Activated naive CD4-positive, alpha-beta T cell treated with anti-CD3 and anti-CD28 coated beads, Interleukin-2, amount 50 U/mL, for 72 hours (primary cell): ENCODE measurements at regions not wholly inside any gene's neighbourhood (a gene's known extent, or its start where the extent isn't known, plus 50 kb on each side); places are given as distances from the start of the nearest gene placed in this dataset.
"Not testable (repeated sequence)": the region's sequence is repeated elsewhere in the genome, so short reads cannot be mapped to it uniquely, and the experiment has no call there.

Source experiments
- ATAC-seq, 2 donors: fragments of 150-1000 bp; cut with Tn5 transposase; 2 replicates each; pipeline ENCODE4 v1.10.0; 2021; ENCODE audit warnings: mild to moderate bottlenecking in 2 of 2, moderate library complexity in 2 of 2
- DNase-seq, 2 donors: peaks; one replicate each; pipeline ENCODE4 v3.0.0; 2021 to 2022; ENCODE audit warnings: low spot score in 2 of 2
- H3K27ac Mint-ChIP-seq, 2 donors: one replicate each; pipeline ENCODE4 v1.8.0; 2022; ENCODE audit warnings: mild to moderate bottlenecking in 2 of 2, mixed read lengths in 2 of 2
- H3K36me3 Mint-ChIP-seq, 2 donors: one replicate each; pipeline ENCODE4 v1.8.0; 2022; ENCODE audit warnings: mixed read lengths in 2 of 2
- H3K9me3 Mint-ChIP-seq, 2 donors: one replicate each; pipeline ENCODE4 v1.8.0; 2022; ENCODE audit warnings: mixed read lengths in 2 of 2

GRCh38 chr2:740322-741194, 63.4 kb upstream of the TMEM18 start:
- not testable (repeated sequence) for H3K36me3 Mint-ChIP-seq, H3K9me3 Mint-ChIP-seq
- peak overlapping the region in 1 of 2 donors; percentile 56 for H3K27ac Mint-ChIP-seq
- DNase-seq (peak; percentile 11 to 61), ATAC-seq (peak in 1 of 2 donors; percentile 63)

- DNase-seq, H3K36me3 Mint-ChIP-seq, H3K9me3 Mint-ChIP-seq: not testable (repeated sequence)
- peak overlapping the region in 1 of 2 donors; percentile 56 for H3K27ac Mint-ChIP-seq
- ATAC-seq: peak in 1 of 2 donors; percentile 55
These were observed 62.7 kb upstream of the TMEM18 start for GRCh38 chr2:739864-740321.

DNA sequence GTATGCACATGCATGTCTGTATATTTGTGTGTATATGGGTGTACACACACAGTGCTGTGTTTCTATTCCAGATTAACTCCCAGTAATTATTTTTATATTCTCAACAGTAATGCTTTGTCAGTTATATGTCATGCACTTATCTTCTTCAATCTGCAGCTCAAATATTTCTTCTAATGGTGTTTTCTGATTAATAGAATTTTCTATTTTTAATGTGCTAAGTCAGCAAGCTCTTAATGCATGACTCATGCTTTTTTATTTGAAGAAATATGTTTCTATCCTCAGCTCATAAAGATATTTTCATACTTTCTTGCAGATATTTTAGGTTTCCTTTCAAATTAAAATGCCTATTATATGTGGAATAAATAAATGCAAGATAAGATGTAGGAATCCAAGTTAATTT, 59.7 kb upstream of the TMEM18 start:
- DNase-seq: no peak
- Mint-ChIP-seq H3K9me3 (no peaks in the 10 kb centered on the region), H3K36me3 (no peaks in the 10 kb centered on the region), H3K27ac (no peak overlapping the region)
- ATAC-seq: no peak

DNA sequence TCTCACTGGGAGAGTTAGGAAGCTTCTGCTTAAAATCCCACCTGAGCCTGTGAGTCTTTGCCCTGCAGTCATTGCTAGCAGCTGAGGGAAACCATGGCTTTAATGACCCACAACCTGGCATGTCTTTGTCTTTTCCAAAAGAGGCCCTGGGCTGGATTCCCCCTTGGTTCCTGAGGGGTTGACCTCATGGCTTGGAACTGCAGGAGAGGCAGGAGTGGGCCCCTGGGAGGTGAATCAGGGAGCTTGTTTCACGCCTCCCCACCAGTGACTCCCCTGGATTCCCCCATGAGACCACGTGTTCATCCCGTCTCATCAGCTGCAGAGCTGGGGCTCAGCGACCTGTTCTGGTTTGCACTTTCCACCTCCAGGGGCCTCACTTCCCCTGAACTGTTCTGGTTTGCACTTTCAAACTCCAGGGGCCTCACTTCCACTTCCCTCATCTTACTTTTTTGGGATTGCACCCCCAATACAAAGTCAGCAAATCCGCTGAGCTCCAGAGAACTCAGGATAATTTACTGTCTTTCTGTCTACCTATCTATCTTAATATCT, 58.5 kb upstream of the TMEM18 start:
- Mint-ChIP-seq H3K9me3 (no peaks in the 10 kb centered on the region), H3K36me3 (no peaks in the 10 kb centered on the region), H3K27ac (no peak overlapping the region)
- DNase-seq: no peak
- ATAC-seq: no peak

DNA sequence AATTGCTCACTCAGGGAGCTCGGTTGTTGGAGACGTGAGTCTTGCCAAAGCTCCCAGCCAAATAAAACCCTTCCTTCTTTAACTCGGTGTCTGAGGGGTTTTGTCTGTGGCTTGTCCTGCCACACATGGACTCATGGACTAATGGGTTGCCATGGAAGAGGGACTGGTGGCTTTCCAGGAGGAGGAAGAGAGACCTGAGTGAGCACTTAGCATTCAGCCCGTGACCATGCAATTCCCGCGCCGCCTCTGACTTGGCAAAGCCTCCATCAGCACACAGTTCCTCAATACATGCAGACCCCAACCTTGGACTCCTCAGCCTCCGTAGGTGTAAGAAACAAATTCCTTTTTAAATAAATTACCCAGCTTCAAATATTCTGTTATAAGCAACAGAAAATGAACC, 57.3 kb upstream of the TMEM18 start:
- ATAC-seq (no peak), DNase-seq (no peak)
- no peaks in the 10 kb centered on the region for H3K9me3 Mint-ChIP-seq
- no peaks in the 10 kb centered on the region for H3K36me3 Mint-ChIP-seq
- H3K27ac Mint-ChIP-seq: no peak overlapping the region

- Mint-ChIP-seq H3K9me3 (no peaks in the 10 kb centered on the region), H3K27ac (no peak overlapping the region), H3K36me3 (no peaks in the 10 kb centered on the region)
- ATAC-seq (no peak), DNase-seq (no peak)
These were observed 56.3 kb upstream of the TMEM18 start for GRCh38 chr2:733495-733894.

GRCh38 chr2:733001-733400, 55.8 kb upstream of the TMEM18 start:
- ATAC-seq: no peak
- Mint-ChIP-seq H3K27ac (no peak overlapping the region), H3K9me3 (no peaks in the 10 kb centered on the region), H3K36me3 (no peaks in the 10 kb centered on the region)
- DNase-seq: no peak

DNA sequence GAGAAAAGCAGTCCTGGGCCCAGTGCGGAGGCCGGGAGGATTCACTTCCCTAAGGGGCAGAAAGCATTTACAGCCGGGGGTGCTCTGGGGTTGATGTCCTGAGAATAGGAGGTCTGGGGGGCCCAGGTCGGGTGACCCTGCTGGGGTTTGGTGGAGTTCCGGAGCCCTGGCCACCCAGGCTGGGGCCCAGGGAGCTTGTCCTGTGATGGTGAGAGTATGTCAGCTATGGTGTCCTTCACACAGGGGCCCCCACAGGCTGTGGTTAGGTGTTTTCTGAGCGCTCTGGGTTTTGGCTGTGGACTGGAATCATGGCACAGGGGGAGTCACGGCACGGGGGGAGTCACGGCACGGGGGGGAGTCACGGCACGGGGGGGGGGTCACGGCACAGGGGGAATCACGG, 54.5 kb upstream of the TMEM18 start:
- DNase-seq (no peak), ATAC-seq (no peak)
- no peaks in the 10 kb centered on the region for H3K9me3 Mint-ChIP-seq
- no peak overlapping the region for H3K27ac Mint-ChIP-seq
- no peaks in the 10 kb centered on the region for H3K36me3 Mint-ChIP-seq

DNA sequence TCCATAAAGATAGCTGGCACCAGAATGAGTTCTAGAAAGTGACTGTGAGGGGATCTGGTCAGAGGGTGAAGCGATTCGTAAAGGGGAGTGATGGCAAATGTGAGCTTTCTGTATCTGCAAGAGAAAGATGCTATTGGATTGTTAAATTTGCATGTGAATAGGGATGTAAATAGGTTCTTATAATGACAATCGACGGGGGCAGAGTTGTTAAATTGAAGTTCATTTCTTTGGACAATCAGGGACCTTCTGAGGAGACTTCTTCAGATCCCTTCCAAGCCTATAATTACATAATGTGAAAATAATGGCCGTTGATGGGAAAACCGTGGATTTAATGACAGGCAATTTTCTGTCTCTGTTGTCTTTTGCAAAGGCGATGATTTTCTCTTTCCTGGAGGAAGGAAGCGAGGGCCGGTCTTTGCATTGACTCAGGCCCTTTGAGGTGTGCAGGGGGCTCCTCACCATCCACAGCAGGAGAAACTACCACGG, 52.2 kb upstream of the TMEM18 start:
- Mint-ChIP-seq H3K9me3 (no peaks in the 10 kb centered on the region), H3K27ac (no peak overlapping the region), H3K36me3 (no peaks in the 10 kb centered on the region)
- no peak for DNase-seq
- ATAC-seq: no peak

DNA sequence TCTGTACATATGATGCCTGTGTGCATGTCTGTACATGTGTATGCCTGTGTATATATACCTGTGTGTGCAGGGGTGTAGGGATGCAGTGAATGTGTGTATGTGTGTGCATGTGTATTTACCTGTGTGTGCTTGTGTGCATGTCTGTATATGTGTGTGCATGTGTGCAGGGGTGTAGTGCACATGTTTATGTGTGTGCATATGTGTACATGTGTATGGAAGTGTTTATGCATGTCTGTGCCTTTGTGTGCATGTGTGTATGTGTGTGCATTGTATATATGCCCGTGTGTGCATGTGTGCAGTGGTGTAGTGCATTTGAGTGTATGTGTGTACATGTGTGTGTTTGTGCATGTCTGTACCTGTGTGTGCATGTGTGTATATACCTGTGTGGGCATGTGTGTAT, 51.0 kb upstream of the TMEM18 start:
- ATAC-seq (no peak), DNase-seq (no peak)
- Mint-ChIP-seq H3K36me3 (no peaks in the 10 kb centered on the region), H3K9me3 (no peaks in the 10 kb centered on the region), H3K27ac (no peak overlapping the region)

GRCh38 chr2:727071-727470, 49.9 kb upstream of the TMEM18 start:
- DNase-seq (no peak), ATAC-seq (peak in 1 of 2 donors; percentile 22)
- H3K27ac Mint-ChIP-seq: no peak overlapping the region
- H3K9me3 Mint-ChIP-seq: no peaks in the 10 kb centered on the region
- no peaks in the 10 kb centered on the region for H3K36me3 Mint-ChIP-seq
